ENCODE measurements at regions not wholly inside any gene's neighbourhood (a gene's known extent, or its start where the extent isn't known, plus 50 kb on each side); places are given as distances from the start of the nearest gene placed in this dataset.

- H3K9ac ChIP-seq (ENCODE audit: control insufficient read depth, extremely low read depth, insufficient read depth, low read length), result no peak overlapping the region
- FAIRE-seq, result no peak
These were observed 804.1 kb upstream of the ANO3 start for GRCh38 chr11:25527841-25528240.

GRCh38 chr11:25529572-25529971 is 802.4 kb upstream of the ANO3 start:
- Histone ChIP-seq H3K9ac (ENCODE audit: control insufficient read depth, extremely low read depth, insufficient read depth, low read length) (no peak overlapping the region), H4K20me1 (ENCODE audit: control insufficient read depth, extremely low read depth, insufficient read depth, low read length) (no peaks in the 10 kb centered on the region), H3K36me3 (ENCODE audit: control insufficient read depth in 2 of 2, extremely low read depth in 1 of 2, insufficient read depth in 2 of 2, low read length in 2 of 2) (no peaks in the 10 kb centered on the region), H2AFZ (ENCODE audit: control insufficient read depth, low read length) (no peak overlapping the region), H3K27ac (ENCODE audit: control insufficient read depth, insufficient read depth, low read length) (no peak overlapping the region), H3K4me3 (ENCODE audit: control insufficient read depth in 2 of 3, extremely low read depth in 1 of 3, insufficient read depth in 2 of 3, low read depth in 1 of 3, low read length in 3 of 3) (no peak overlapping the region), H3K9me1 (ENCODE audit: control insufficient read depth, extremely low read depth, insufficient read depth, low read length) (no peaks in the 10 kb centered on the region), H3K9me3 (ENCODE audit: control insufficient read depth, low read depth, low read length) (no peaks in the 10 kb centered on the region), H3K4me1 (ENCODE audit: control insufficient read depth, extremely low read depth, insufficient read depth, low read length) (no peaks in the 10 kb centered on the region), H3K27me3 (ENCODE audit: control insufficient read depth, extremely low read depth, insufficient read depth, low read length) (no peaks in the 10 kb centered on the region), H3K4me2 (ENCODE audit: control insufficient read depth, extremely low read depth, insufficient read depth, low read depth, low read length) (no peak overlapping the region), H3K79me2 (ENCODE audit: control insufficient read depth, insufficient read depth, low read length) (no peaks in the 10 kb centered on the region)
- dilution Hi-C loops (cut with MboI; ENCODE audit: extremely low pct_ligation_motif_present, low sequenced_read_pairs), result no loop called here
- FAIRE-seq (no peak), DNase-seq (ENCODE audit: low read depth, low spot score) (no peak)
- TF ChIP-seq EZH2 (IDR thresholded peaks at IDR 0.05; ENCODE audit: low read length) (no peak), CTCF (optimal IDR thresholded peaks at IDR 0.05 in 1 of 3, IDR thresholded peaks at IDR 0.05 in 1 of 3, conservative IDR thresholded peaks at IDR 0.05 in 1 of 3; ENCODE audit: extremely low read depth in 1 of 3, insufficient read depth in 2 of 3, low read length in 3 of 3) (no peak)

More at GRCh38 chr11:25527841-25528240, 804.1 kb upstream of the ANO3 start:
- H2AFZ ChIP-seq (ENCODE audit: control insufficient read depth, low read length), result no peak overlapping the region
- H3K36me3 ChIP-seq (ENCODE audit: control insufficient read depth in 2 of 2, extremely low read depth in 1 of 2, insufficient read depth in 2 of 2, low read length in 2 of 2), result no peaks in the 10 kb centered on the region
- no peaks in the 10 kb centered on the region for H3K9me1 ChIP-seq (ENCODE audit: control insufficient read depth, extremely low read depth, insufficient read depth, low read length)
- H3K4me3 ChIP-seq (ENCODE audit: control insufficient read depth in 2 of 3, extremely low read depth in 1 of 3, insufficient read depth in 2 of 3, low read depth in 1 of 3, low read length in 3 of 3), result no peak overlapping the region
- no peak for DNase-seq (ENCODE audit: low read depth, low spot score)
- no peaks in the 10 kb centered on the region for H3K27me3 ChIP-seq (ENCODE audit: control insufficient read depth, extremely low read depth, insufficient read depth, low read length)
- H3K4me2 ChIP-seq (ENCODE audit: control insufficient read depth, extremely low read depth, insufficient read depth, low read depth, low read length), result no peak overlapping the region
- H3K4me1 ChIP-seq (ENCODE audit: control insufficient read depth, extremely low read depth, insufficient read depth, low read length), result no peaks in the 10 kb centered on the region
- TF ChIP-seq CTCF (optimal IDR thresholded peaks at IDR 0.05 in 1 of 3, IDR thresholded peaks at IDR 0.05 in 1 of 3, conservative IDR thresholded peaks at IDR 0.05 in 1 of 3; ENCODE audit: extremely low read depth in 1 of 3, insufficient read depth in 2 of 3, low read length in 3 of 3) (no peak), EZH2 (IDR thresholded peaks at IDR 0.05; ENCODE audit: low read length) (no peak)
- no peaks in the 10 kb centered on the region for H4K20me1 ChIP-seq (ENCODE audit: control insufficient read depth, extremely low read depth, insufficient read depth, low read length)
- no peaks in the 10 kb centered on the region for H3K79me2 ChIP-seq (ENCODE audit: control insufficient read depth, insufficient read depth, low read length)
- no peaks in the 10 kb centered on the region for H3K9me3 ChIP-seq (ENCODE audit: control insufficient read depth, low read depth, low read length)
- dilution Hi-C loops (cut with MboI; ENCODE audit: extremely low pct_ligation_motif_present, low sequenced_read_pairs), result no loop called here
- no peak overlapping the region for H3K27ac ChIP-seq (ENCODE audit: control insufficient read depth, insufficient read depth, low read length)

All from keratinocyte (primary cell).